NCI-H748 treated with DMSO at 0.1 percent for 48 hours (cell line): ENCODE measurements at regions not wholly inside any gene's neighbourhood (a gene's known extent, or its start where the extent isn't known, plus 50 kb on each side); places are given as distances from the start of the nearest gene placed in this dataset.
"Not testable (repeated sequence)": the region's sequence is repeated elsewhere in the genome, so short reads cannot be mapped to it uniquely, and the experiment has no call there.

Experiments used
- DNase-seq: peaks from one replicate; lab custom pipeline; 2025; lab: John Stamatoyannopoulos, UW

- DNase-seq, result no peak
Observed at GRCh38 chr13:112263152-112263551, 113.0 kb upstream of the SPACA7 start.

GRCh38 chr13:112267660-112268059 is 108.5 kb upstream of the SPACA7 start:
- no peak for DNase-seq

GRCh38 chr13:112270951-112271350 is 105.2 kb upstream of the SPACA7 start:
- no peak for DNase-seq

- not testable (repeated sequence) for DNase-seq
Observed at GRCh38 chr13:112286733-112287132, 89.4 kb upstream of the SPACA7 start.

- no peak for DNase-seq
Observed at GRCh38 chr13:112320303-112320702, 55.9 kb upstream of the SPACA7 start.

- DNase-seq, result no peak
Observed at GRCh38 chr13:112322557-112322956, 53.6 kb upstream of the SPACA7 start.

- DNase-seq, result no peak
Observed at GRCh38 chr13:112324116-112324515, 52.0 kb upstream of the SPACA7 start.

GRCh38 chr13:112325142-112325808 is 50.9 kb upstream of the SPACA7 start:
- DNase-seq, result no peak

GRCh38 chr13:112325920-112326645 is 50.1 kb upstream of the SPACA7 start:
- no peak for DNase-seq
